Activated CD8-positive, alpha-beta memory T cell treated with anti-CD3 and anti-CD28 coated beads, Interleukin-2, amount 50 U/mL, for 24 hours (primary cell): ENCODE measurements at regions not wholly inside any gene's neighbourhood (a gene's known extent, or its start where the extent isn't known, plus 50 kb on each side); places are given as distances from the start of the nearest gene placed in this dataset.
"Not testable (repeated sequence)": the region's sequence is repeated elsewhere in the genome, so short reads cannot be mapped to it uniquely, and the experiment has no call there.

Experiments
- DNase-seq: peaks from one replicate; pipeline ENCODE4 v3.0.0-alpha.2; 2020; ENCODE audit errors: extremely low read depth

DNA sequence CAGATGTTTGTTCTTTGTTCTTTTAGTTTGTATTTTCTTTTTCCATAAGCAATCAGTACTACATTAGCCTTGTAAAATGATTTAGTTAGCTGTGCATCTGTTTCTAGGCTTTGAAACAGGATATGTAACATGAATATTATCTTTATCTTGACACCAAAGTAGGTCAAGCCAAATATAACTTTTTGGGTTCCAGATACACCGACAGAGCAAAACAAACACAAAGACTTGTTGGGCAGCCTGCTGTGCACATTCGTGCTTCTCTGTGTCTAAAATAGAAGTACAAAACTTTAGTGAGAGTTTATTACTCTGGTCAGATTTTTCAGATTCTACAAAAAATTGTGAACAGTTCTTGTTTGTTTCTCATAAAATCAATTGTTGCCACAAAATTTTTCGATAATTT lies 1059.3 kb upstream of the GYPC start:
- DNase-seq, result no peak

DNA sequence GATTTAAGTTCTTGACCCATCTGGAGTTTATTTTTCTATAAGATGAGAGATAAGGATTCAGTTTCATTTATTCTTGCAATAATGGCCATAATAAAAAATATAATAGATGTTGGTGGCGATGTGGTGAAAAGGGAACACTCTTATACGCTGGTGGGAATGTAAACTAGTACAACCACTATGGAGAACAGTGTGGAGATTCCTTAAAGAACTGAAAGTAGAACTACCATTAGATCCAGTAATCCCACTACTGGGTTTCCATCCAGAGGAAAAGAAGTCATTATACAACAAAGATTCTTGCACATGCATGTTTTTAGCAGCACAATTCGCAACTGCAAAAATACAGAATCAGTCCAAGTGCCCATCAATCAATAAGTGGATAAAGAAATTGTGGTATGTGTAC lies 1040.5 kb upstream of the GYPC start:
- no peak for DNase-seq

DNA sequence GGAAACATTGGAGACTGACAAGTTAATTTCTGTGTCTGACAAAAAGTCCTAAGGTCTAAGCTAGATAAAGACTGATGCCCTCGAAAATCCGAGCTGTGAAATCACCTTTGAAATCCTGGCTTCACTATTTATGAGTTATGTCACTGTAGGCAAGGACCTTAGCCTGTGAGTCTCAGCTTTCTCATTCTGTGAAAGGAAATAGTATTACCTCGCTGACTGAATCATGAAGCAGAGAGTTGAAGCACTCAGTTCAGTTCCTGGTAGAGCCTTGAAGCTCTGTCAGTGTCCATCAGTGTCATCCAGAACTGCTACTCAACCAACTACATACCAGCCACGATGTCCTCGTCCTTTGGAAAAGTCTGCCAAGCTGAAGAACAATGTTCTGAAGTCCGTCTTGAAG lies 1025.6 kb upstream of the GYPC start:
- DNase-seq, result no peak

DNA sequence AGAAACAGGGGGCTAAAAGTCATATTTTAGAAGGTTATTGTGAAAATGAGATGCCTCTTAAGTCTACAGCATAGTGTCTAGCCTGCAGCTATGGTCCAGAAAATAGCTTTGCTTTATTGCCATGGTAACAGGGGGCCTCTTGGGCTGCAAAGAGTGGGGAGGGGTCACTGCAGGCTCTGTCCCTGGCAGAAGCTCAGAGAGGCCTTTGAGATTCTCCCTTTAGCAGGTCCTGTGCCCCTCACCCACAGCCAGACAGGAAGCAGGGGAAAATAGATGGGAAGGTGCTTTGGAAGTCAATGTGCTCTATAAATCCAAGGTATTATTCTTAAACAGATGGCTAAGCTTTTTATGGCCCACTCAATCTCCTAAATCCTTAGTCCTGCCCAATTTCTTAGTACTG lies 1021.3 kb upstream of the GYPC start:
- no peak for DNase-seq

DNA sequence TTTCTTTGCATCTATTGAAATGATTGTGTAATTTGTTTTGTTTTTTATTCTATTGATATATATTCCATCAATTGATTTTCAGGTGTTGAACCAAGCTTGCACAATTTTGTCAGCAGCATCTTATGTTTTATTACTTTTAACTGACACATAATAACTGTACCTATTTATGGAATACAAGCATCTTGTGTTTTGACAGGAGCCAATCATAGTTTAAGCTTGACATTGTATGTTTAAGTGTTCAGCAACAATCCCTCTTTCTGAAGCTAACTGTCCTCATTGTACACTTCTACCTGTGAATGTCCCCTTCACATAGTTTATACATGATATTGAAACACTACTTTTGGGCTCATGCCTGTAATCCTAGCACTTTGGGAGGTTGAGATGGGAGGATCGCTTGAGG lies 1017.6 kb upstream of the GYPC start:
- no peak for DNase-seq

DNA sequence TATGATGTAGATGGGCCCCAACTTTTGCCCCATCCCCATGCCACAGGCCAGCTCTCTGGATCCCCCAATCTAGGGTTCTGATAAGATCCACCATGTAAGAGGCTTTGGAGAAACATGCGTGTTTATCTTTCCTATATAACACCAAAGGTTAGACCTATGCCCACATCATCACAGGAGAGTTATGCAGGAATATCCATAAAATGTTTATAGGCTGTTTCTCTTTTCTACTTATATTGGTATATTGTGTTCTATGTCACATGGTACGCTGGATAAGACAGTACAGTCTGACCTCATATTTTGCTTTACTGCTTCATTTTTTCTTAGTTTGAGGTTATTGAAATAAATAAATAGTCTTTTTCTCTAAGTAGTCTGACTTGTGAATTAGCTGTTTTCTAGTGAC lies 1013.9 kb upstream of the GYPC start:
- no peak for DNase-seq

DNA sequence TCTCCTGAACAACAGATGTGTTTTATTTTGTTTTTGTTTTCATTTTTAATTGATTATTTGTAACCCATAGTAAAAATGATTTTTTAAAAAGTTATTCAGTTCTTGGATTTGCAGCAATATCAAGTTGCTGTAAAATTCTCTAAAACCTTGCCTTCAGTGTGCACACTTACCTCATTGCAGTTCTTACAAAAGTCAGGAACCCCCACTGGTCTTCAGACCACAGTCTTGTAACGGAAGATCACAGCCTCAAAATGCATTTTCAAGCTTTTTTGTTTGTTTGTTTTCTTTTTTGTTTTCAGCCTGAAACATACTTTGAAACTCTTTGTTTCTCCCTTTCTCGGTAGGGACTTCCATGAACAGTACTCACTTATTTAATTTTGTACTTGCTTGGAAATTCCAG lies 1012.8 kb upstream of the GYPC start:
- no peak for DNase-seq

DNA sequence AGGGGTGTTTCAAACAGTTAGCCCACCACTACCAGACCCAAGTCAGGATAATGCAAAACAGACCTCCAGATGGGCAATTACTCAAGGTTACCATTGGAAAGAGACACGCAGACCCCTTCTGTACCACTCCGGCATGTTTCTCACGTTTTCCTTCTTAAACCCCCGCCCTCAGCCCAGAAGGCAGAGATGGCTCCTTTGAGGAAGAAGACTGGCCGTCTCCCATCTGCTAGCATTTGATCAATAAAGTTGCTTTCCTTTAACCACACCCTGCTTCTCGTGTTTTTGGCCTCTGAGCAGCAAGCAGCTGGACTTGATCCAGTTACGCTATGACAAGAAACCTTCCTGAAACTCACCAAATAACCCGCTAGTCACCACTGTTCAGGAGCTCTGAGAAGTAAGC lies 1012.4 kb upstream of the GYPC start:
- DNase-seq, result no peak

DNA sequence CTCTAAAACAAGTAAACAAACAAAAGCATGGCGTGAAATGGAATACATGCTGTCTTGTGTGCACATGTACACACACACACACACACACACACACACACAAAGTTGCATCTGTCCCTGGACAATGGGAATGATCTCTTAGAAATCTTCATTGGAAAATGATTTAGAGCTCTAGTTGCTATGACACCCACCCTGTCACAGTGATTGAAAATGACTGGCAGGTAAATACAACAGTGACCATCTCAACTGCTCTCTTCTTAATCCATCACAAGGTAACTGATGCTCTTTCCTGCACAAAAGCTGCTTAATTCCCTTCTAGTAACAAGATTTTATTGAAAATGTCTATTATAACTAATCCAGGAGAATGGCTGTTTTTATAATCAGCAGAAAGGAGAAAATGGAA lies 1011.7 kb upstream of the GYPC start:
- DNase-seq, result no peak

DNA sequence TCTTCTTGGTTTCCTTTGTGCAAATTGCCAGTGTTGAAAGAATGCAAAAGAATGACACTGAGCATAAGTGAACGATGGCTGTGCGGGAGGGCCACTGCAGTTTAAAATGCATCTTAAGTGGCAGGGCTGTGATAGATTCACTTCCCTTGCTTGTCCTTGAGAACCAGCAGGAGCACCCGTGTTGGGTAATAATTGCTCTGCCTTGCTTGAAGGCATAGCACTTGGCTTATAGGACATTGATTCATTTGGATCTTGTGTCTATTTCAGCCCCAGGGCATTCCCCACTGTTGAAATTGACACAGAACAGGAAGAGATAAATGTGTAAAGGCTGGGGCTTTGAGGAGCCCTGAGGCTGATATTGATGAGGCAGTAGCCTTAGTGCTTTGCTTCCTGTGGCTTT lies 1003.7 kb upstream of the GYPC start:
- no peak for DNase-seq

DNA sequence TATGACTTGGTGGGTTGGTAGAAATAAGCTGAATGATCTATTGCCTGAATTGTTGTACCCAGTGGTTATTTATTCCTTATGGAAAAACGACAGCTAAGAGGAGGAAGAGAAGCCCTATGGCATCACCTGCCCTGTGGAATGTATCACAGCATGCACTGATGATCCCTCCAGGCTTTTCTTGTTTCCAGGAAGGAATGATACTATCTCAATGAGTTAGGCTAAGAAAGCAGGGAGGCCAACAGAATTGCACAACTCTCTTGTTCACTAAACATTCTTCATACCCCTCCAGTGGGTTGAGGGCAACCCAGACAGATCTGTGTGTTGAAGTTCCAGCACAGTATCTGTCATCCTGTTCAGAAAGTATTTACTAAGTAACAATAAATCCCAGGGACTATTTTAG lies 1001.7 kb upstream of the GYPC start:
- no peak for DNase-seq

DNA sequence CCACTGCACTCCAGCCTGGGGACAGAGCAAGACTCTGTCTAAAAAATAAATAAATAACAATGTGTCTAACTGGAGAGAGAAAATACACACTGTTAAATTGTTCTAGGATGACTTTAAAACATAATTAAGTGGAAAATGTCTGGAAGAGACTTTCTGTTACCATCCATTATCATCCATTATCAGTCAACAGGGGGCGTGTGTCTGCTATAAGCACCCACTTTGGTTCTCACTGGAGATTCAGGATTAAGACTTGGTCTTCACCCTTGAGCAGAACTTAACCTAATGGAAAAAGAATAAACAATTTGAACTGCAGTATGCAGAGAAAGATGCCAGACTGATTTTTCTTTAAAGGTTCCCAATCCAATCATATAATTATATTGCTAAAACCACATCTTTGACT lies 999.8 kb upstream of the GYPC start:
- DNase-seq, result no peak

DNA sequence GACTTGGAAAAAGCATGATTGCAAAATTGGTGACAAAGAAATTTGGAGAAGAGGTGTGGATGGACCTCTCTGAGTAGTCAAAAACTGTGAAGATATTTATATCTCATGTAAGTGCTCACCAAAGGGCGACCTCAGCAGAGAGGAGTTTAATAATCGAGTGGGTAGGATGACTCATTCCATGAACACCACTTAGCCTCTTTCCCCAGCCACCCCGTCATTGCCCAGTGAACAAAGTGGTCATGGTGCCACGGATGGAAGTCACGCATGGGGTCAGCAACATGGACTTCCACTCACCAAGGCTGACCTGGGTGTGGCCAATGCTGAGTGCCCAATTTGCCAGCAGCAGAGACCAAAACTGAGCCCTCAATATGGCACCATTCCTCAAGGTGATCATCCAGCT lies 997.4 kb upstream of the GYPC start:
- DNase-seq, result no peak

DNA sequence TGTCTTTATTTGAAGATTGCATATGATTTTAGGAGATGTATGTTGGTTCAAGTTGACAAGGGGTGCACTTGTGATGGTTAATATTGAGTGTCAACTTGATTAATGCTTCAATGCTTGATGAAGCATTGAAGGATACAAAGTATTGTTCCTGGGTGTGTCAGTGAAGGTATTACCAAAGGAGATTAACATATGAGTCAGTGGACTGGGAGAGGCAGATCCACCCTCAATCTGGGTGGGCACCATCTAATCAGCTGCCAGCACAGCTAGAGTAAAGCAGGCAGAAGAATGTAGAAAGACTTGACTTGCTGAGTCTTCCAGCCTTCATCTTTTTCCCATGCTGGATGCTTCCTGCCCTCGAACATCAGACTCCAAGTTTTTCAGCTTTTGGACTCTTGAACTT lies 995.6 kb upstream of the GYPC start:
- not testable (repeated sequence) for DNase-seq

DNA sequence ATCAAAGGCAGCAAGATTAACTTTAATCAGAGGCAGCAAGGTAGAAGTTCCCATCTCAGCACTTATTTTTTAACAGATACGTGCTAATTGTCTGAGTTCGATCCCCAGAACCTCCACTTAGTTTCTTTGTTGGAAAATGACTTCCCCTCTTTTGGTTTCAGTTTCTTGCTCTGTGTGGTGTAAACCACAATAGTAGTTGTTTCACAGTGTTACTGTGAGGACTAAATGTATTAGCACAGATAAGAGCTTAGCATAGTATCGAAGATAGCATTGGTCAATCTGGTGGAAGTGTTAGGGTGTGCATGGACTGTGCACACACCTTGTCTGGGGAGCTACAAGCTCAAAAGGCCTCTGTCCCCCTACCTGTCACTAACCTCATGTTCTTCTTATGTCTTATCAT lies 988.3 kb upstream of the GYPC start:
- DNase-seq, result no peak

DNA sequence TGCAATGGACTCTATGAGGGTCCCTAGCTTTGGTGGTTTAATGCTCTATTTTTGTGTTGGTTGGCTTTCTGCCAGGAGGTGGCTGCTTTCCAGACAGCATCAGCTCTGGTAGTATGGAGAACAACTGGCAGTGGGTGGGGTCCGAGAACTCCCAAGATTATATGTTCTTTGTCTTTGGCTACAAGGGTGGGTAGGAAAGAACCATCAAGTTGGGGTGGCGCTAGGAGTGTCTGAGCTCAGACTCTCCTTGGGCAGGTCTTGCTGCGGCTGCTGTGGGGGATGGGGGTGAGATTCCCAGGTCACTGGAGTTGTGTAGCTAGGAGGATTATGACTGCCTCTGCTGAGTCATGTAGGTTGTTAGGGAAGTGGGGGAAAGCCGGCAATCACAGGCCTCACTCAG lies 976.1 kb upstream of the GYPC start:
- DNase-seq, result no peak

DNA sequence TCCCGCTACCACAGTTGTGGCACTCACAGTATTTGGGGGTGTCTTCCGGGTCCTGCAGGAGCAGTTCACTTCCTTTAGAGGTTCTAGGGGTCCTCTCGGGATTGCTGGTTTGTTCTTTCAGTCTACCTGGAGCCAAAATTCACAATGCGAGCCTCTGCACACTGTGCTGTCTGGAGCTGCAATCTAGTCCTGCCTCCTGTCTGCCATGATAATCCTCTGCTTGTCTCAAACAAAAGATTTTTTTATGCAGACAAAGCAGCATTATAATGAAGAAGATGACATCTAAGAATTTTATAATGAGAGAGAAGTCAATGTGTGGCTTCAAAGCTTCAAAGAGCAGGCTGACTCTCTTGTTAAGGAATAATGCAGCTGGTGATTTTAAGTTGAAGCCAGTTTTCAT lies 975.1 kb upstream of the GYPC start:
- no peak for DNase-seq

DNA sequence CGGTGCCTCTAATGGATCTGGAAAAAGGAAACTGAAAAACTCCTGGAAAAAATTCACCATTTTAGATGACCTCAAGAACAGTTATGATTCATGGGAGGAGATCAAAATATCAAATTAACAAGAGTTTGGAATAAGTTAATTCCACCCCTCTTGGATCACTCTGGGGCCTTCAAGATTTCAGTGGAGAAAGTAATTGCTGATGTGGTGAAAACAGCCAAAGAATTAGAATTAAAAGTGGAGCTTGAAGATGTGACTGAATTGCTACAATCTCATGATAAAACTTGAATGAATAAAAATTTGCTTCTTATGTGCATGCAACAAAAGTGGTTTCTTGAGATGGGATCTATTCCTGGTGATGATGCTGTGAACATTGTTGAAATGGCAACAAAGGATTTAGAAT lies 974.4 kb upstream of the GYPC start:
- DNase-seq, result no peak

DNA sequence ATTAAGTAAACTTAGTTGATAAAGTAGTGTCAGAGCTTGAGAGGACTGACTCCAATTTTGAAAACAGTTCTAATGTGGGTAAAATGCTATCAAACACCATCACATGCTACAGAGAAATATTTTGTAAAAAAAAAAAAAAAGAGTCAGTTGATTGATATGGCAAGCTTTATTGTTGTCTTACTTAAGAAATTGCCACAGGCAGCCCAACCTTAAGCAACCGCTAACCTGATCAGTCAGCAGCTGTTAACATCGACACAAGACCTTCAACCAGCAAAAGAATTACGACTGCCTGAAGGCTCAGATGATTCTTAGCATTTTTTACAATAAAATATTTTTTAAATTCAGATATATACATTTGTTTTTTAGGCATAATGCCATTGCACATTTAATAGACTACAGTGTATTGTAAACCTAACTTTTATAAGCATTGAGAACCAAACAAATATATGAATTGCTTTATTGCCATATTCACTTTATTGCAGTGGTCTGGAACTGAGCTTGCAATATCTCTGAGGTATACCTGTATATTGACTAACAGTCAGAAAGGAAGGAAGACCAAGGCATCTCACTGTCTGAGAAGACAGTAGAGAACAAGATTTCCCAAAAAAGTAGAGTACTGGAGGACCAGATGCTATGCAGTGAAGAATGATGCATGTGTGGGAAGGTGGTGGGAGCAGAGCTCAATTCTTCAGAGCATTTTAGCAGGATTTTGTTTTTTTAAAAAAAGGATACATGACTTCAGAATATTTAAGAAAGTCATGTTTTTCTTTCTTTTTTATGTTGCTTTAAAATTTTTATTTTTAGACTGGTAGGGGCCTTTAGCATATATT lies 973.8 kb upstream of the GYPC start:
- no peak for DNase-seq

DNA sequence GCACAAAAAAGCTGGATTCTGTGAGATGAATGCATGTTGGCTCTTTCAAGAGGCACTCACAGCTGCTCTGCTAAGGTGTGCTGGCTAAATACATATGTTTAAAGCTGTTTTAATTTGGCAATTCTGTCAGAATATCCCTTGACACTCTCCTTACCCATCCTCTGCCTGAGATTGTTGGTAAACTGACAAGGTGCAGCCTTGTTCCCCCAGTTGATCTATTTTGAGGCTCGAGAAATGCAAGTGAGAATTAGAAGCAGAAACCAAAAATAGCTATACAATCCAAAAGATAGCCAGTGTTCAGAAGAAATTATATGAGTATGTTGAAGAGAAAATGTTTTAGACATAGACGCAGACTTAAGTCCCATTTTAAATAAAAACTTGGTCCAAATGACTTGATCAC lies 971.7 kb upstream of the GYPC start:
- no peak for DNase-seq

DNA sequence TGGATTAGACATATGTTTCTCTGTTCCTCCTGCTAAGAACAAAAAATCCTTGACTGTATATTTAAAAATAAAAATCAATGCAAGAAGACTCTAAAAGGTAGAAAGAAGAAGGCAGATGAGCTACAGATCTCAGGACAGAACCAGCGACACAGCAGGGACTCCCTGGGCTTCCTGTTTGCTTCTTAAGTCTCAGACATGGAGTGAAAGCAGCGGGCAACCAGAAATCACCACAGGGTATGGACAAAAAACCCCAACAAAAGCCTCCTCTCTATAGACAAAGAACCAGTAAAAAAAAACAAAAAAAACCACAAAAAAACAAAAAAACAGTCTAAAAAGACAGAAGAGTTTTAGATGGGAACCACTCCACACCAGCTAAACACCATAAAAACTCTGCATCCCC lies 971.0 kb upstream of the GYPC start:
- no peak for DNase-seq

DNA sequence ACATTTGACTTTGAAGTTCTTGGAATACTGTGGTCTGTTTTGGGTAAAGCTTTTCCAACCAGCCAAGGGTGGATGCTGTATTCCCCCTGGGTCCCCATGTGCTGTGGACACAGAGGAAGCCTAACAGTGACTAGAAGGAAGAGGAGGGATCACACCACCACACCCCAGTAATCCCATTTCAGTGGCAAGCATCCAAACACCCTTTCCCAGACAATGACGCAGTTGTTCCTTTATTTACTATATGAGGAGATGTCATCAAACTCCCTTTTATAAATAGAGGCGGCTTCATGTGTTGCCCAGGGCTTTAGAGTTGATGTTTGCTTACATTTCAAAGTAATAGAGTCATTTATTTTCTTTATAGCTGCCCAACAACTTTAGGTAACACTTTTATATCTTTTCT lies 959.4 kb upstream of the GYPC start:
- no peak for DNase-seq

DNA sequence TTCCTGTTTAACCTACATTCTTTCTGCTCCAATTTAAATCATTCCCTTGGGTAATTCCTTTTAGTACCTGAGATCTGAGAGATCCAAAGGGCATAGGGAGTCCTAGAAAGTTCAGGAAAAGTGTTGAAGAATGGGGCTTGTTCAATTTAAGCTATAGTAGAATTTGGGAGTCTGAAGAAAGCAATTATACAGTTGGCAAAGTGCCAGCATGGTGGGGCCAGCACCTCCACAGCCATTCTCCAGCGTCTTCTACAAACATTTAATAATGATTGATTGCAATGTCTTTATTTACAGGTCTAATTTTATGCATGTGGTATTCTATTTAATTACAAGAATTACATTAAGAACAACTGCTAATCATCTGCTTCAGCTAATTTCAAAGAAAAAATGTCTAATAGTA lies 957.7 kb upstream of the GYPC start:
- no peak for DNase-seq

DNA sequence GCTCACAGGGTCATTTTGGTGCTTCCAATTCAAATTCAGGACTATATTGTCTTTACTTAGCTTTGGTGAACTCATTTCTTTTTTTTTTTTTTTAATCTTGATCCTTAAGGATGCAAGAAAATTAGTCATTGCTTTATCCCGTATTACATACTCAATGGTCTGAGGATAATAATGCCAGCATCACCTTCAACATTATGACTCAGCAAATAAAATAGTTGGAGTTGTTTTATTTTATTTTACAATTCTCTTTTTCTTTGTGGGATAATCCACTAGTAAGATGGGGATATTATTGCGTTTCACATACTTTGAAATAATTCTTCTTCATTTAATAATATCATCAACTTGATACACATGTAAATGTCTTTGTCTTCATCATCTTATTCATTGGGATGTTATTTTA lies 954.9 kb upstream of the GYPC start:
- no peak for DNase-seq
